ENCODE measurements at regions not wholly inside any gene's neighbourhood (a gene's known extent, or its start where the extent isn't known, plus 50 kb on each side); places are given as distances from the start of the nearest gene placed in this dataset.
"Not testable (repeated sequence)": the region's sequence is repeated elsewhere in the genome, so short reads cannot be mapped to it uniquely, and the experiment has no call there.

DNA sequence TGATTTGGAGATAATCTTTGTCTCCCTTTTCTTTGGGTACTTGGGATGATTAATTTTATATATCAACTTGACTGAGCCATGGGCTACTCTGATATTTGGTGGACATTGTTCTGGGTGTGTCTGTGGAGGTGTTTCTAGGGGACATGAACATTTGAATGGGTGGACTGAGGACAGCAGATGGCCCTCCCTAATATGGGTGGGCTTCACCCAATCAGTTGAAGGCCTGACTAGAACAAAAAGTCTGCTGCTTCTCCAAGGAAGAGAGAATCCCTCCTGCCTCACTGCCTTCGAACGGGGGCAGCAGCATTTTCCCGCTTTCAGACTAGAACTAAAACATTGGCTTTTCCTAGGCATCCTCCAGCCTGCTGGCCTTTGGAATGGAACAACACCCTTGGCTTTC, 73.9 kb upstream of the EMX2 start:
- POLR2A ChIA-PET = no interaction called here
- CTCF ChIA-PET = no interaction called here
- Mint-ChIP-seq H3K36me3 (ENCODE audit: low read depth) (no peaks in the 10 kb centered on the region), H3K9me3 (no peaks in the 10 kb centered on the region), H3K4me1 (no peaks in the 10 kb centered on the region), H3K4me3 (no peak overlapping the region), H3K27me3 (no peaks in the 10 kb centered on the region), H3K27ac (no peak overlapping the region)
- no peak for DNase-seq

DNA sequence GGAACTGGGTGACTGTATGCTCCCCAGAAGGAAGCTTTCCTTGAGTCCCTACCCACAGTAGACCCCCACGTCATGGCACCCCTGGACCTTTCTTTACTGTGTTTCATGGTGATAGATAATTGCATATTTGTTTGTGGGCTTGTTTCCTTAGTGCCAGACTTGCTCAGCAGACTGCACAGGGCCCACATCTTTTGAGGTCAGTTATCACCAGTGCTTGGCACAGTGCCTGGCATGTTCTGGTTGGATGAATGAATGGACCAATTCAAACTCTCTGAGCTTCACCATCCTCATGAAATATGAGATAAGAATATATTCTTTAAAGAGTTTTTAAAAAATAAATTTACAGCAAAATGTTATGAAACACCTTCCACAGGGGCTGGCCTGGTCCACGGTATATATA, 78.4 kb upstream of the EMX2 start:
- CTCF ChIA-PET = no interaction called here
- Mint-ChIP-seq H3K36me3 (ENCODE audit: low read depth) (no peaks in the 10 kb centered on the region), H3K4me1 (no peaks in the 10 kb centered on the region), H3K4me3 (no peak overlapping the region), H3K27me3 (no peaks in the 10 kb centered on the region), H3K9me3 (no peaks in the 10 kb centered on the region), H3K27ac (no peak overlapping the region)
- DNase-seq = no peak
- POLR2A ChIA-PET = no interaction called here

- Mint-ChIP-seq H3K9me3 (no peaks in the 10 kb centered on the region), H3K36me3 (ENCODE audit: low read depth) (no peaks in the 10 kb centered on the region), H3K4me3 (no peak overlapping the region), H3K27ac (no peak overlapping the region), H3K4me1 (no peaks in the 10 kb centered on the region), H3K27me3 (no peaks in the 10 kb centered on the region)
- CTCF ChIA-PET = no interaction called here
- DNase-seq = no peak
- POLR2A ChIA-PET = no interaction called here
Measured at GRCh38 chr10:117463545-117463920, 79.0 kb upstream of the EMX2 start.

DNA sequence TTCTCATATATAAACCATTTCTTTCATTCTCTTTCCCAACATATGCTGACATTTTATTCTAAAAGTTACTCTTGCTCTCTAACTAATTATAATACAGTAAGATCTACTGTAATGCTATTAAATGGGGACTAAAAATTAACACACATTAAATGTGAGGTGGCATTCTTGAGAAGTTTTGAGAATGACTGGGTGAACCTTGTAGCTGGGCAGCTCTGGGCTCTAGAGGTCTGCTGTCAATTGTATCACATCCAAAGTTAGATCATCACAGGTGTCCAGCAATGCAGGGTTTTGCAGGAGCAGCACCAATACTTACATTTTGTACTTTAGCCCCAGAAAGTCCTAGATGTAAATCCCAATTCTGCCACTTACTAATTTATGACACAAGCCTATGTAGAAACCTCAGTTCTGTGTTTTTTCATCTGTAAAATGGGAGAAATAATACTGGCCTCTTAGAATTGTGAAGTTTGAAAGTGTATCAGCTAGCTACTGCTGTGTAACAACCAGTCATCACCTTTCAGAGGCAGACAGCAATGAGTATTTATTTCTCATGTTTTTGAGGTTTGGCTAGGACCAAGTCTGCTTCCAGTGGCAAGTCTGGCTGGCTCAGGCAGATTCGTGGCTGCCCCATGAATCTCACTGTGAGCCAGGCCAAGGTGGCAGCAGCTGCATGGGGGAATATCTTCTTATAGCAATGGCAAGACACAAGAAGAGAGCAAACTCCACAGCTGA, 79.6 kb upstream of the EMX2 start:
- DNase-seq = no peak
- no peak overlapping the region for H3K27ac Mint-ChIP-seq
- ChIA-PET CTCF (no interaction called here), POLR2A (no interaction called here)
- no peaks in the 10 kb centered on the region for H3K36me3 Mint-ChIP-seq (ENCODE audit: low read depth)
- no peaks in the 10 kb centered on the region for H3K27me3 Mint-ChIP-seq
- no peaks in the 10 kb centered on the region for H3K4me1 Mint-ChIP-seq
- H3K4me3 Mint-ChIP-seq = no peak overlapping the region
- H3K9me3 Mint-ChIP-seq = no peaks in the 10 kb centered on the region

DNA sequence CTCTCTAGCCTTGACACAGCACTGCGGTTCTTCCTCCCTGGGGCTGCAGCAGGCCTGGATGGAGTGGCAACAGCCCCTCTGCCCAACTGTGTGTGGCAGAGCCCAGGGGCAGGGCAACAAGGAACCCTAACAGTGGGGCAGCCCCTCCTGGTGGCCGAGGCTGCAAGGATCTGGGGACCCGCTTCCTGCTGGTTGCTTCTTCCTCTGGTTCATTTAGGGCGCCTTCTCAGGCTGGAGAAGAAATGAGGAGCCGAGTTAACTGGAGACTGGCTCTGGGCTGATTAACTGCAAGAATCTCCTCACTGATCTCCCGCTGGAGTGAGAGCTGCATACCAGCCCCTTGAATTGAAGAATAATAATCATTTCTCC, 80.1 kb upstream of the EMX2 start:
- Mint-ChIP-seq H3K4me3 (no peak overlapping the region), H3K9me3 (no peaks in the 10 kb centered on the region), H3K4me1 (no peaks in the 10 kb centered on the region), H3K36me3 (ENCODE audit: low read depth) (no peaks in the 10 kb centered on the region), H3K27ac (no peak overlapping the region), H3K27me3 (no peaks in the 10 kb centered on the region)
- CTCF ChIA-PET = no interaction called here
- no peak for DNase-seq
- POLR2A ChIA-PET = no interaction called here

- H3K4me3 Mint-ChIP-seq = no peak overlapping the region
- no peaks in the 10 kb centered on the region for H3K36me3 Mint-ChIP-seq (ENCODE audit: low read depth)
- H3K27ac Mint-ChIP-seq = no peak overlapping the region
- H3K9me3 Mint-ChIP-seq = no peaks in the 10 kb centered on the region
- DNase-seq = no peak
- no peaks in the 10 kb centered on the region for H3K27me3 Mint-ChIP-seq
- POLR2A ChIA-PET = no interaction called here
- CTCF ChIA-PET = no interaction called here
- H3K4me1 Mint-ChIP-seq = no peaks in the 10 kb centered on the region
Measured at GRCh38 chr10:117461766-117462423, 80.7 kb upstream of the EMX2 start.

DNA sequence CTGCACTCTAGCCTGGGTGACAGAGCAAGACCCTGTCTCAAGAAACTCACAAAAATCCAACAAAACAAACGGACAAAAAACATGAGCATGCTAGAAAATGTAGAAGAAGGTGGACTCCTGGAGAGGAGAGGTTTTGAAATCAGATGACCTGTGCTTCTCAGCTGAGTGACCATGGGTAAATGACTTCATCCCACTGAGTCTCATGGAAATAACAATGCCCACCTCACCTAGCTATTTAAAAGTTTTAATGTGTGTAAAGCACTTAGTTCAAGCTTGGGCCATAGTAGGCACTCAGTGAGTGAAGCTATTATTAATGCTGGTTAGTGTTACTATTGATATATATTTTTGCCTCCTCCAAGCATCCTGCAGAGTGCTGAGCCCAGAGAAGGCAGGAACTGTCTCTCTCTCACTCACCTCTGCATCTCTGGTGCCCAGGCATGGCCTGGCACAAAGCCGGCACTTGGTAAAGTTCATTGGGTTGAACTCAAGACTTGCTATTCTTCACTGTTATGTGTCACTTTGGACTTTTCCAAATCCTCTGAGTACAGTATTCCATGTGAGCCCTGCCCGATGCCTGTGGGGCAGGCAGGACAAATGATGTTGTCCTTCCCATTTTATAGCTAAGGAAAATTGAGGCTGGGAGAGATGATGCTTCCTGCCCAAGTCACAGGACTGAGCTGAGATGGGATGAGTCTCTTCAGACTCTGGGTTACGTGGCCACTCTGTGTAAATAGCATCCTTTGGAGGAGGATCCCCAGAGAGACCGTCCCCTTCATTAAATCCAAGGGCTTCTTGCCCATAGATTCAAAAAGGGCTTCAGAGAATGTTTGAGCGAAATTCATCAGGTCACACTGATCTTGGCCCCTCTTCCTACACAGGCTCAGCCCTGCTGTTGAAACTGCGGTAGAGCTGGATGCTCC, 81.4 kb upstream of the EMX2 start:
- no peaks in the 10 kb centered on the region for H3K4me1 Mint-ChIP-seq
- CTCF ChIA-PET = no interaction called here
- no peak overlapping the region for H3K4me3 Mint-ChIP-seq
- H3K9me3 Mint-ChIP-seq = no peaks in the 10 kb centered on the region
- no peak overlapping the region for H3K27ac Mint-ChIP-seq
- POLR2A ChIA-PET = no interaction called here
- DNase-seq = no peak
- no peaks in the 10 kb centered on the region for H3K27me3 Mint-ChIP-seq
- H3K36me3 Mint-ChIP-seq (ENCODE audit: low read depth) = no peaks in the 10 kb centered on the region

- no peaks in the 10 kb centered on the region for H3K36me3 Mint-ChIP-seq (ENCODE audit: low read depth)
- CTCF ChIA-PET = interaction anchor here (0.9 to 1.2 kb wide), 2 partner anchors 9 to 17 kb away, joined by 3 to 4 read pairs; no protein-coding TSS in a partner anchor
Measured at GRCh38 chr10:117458571-117458970, 83.3 kb upstream of the PDZD8 start.

DNA sequence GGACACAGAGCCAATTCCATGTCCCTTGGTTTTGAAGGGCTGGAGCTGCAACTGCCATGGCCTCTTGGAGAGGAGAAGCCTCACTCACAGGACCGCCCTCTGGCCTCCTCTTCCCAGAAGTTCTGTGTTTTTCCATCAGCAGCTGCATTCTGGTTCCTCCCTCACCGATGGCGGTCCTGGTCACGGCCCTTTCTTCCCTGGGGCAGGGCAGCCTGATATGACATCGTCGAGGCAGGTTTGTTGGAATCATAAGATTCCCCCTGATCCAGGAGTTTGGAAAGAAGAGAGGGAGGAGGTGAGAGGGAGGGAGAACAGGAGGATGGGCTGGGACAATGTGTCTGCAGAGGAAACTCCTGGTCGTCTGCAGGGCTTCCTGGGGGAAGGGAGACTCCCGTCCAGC, 82.7 kb upstream of the PDZD8 start:
- no peak for DNase-seq
- POLR2A ChIA-PET = no interaction called here
- H3K27me3 Mint-ChIP-seq = no peaks in the 10 kb centered on the region
- H3K27ac Mint-ChIP-seq = no peak overlapping the region
- no peaks in the 10 kb centered on the region for H3K9me3 Mint-ChIP-seq
- H3K4me3 Mint-ChIP-seq = no peak overlapping the region
- CTCF ChIA-PET = interaction anchor here (0.7 to 1.2 kb wide), 2 partner anchors 16 to 1013 kb away, joined by 3 to 4 read pairs; no protein-coding TSS in a partner anchor
- no peaks in the 10 kb centered on the region for H3K36me3 Mint-ChIP-seq (ENCODE audit: low read depth)
- no peaks in the 10 kb centered on the region for H3K4me1 Mint-ChIP-seq

More at GRCh38 chr10:117458571-117458970, 83.3 kb upstream of the PDZD8 start:
- no peaks in the 10 kb centered on the region for H3K9me3 Mint-ChIP-seq
- no peak for DNase-seq
- no peaks in the 10 kb centered on the region for H3K4me1 Mint-ChIP-seq
- no peak overlapping the region for H3K27ac Mint-ChIP-seq
- POLR2A ChIA-PET = no interaction called here
- no peaks in the 10 kb centered on the region for H3K27me3 Mint-ChIP-seq
- no peak overlapping the region for H3K4me3 Mint-ChIP-seq

DNA sequence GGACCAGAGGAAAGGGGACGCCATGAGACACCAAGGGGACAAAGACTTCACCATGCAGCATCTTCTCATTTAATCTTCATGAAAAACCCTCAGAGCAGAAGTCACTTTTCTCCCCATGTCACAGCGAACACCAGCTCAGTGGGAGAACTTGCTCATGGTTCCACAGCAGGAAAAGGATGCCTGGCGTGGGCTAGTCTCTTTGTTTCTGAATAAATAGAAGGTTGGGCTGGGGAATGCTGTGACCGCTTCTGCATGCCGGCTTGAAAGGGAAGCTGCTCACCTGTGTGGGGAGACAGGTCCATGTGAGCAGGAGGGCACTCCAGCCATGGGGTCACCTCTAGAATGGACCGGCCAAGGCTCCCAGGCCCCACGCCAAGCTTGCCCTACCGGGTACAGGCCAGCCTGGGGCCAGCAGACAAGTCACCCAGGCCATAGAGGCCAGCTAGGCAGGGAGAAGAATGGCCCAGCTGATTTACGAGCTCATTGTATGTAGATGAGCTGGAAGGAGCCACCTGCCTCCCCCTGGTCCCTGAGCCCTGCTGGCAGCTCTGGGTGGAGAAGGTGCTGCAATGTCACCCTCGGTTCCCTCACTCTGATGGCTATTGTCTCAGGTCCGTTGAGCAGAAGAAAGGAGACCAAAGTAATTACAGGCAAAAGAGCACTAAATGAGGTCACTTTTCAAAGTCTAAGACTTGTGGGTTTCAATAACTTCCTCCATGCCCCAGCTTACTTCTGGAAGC, 82.0 kb upstream of the PDZD8 start:
- POLR2A ChIA-PET = no interaction called here
- no peaks in the 10 kb centered on the region for H3K4me1 Mint-ChIP-seq
- no peak for DNase-seq
- no peaks in the 10 kb centered on the region for H3K27me3 Mint-ChIP-seq
- no peak overlapping the region for H3K27ac Mint-ChIP-seq
- no peaks in the 10 kb centered on the region for H3K9me3 Mint-ChIP-seq
- H3K4me3 Mint-ChIP-seq = no peak overlapping the region
- H3K36me3 Mint-ChIP-seq (ENCODE audit: low read depth) = no peaks in the 10 kb centered on the region
- CTCF ChIA-PET = interaction anchor here (0.7 kb wide), 1 partner anchor 1012 kb away, joined by 3 read pairs; no protein-coding TSS in a partner anchor

DNA sequence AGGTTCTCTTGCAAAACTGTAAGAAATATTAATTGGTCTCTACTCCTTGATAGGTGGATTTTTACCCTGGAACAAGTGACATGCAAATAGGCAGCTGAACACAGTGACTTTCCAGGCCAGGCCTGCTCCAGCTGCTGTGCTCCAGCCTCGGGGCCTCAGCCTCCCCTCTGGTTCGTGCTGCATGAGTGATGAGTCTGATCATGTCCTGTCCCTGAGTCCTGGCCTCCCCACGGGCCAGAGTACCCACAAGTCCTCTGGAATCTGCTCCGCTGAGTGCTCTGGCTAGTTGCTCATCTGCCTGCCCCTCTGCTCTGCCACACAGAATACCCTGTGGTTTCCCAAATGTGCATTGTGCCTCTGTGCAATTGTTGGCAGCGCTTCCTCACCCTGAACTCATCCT, 80.1 kb upstream of the PDZD8 start:
- CTCF ChIA-PET = interaction anchor here (1.2 kb wide), 1 partner anchor 13 kb away, joined by 4 read pairs; no protein-coding TSS in a partner anchor
- POLR2A ChIA-PET = no interaction called here
- no peaks in the 10 kb centered on the region for H3K36me3 Mint-ChIP-seq (ENCODE audit: low read depth)
- no peak for DNase-seq
- no peak overlapping the region for H3K4me3 Mint-ChIP-seq
- no peak overlapping the region for H3K27ac Mint-ChIP-seq
- no peaks in the 10 kb centered on the region for H3K27me3 Mint-ChIP-seq
- no peaks in the 10 kb centered on the region for H3K4me1 Mint-ChIP-seq
- H3K9me3 Mint-ChIP-seq = no peaks in the 10 kb centered on the region

- Mint-ChIP-seq H3K27ac (no peak overlapping the region), H3K9me3 (no peaks in the 10 kb centered on the region), H3K36me3 (ENCODE audit: low read depth) (no peaks in the 10 kb centered on the region), H3K27me3 (no peaks in the 10 kb centered on the region), H3K4me3 (no peak overlapping the region), H3K4me1 (no peaks in the 10 kb centered on the region)
- CTCF ChIA-PET = interaction anchor here (0.6 to 1.2 kb wide), 2 partner anchors 12 to 254 kb away, joined by 3 to 4 read pairs; no protein-coding TSS in a partner anchor
- POLR2A ChIA-PET = no interaction called here
- no peak for DNase-seq
Measured at GRCh38 chr10:117454502-117454901, 79.3 kb upstream of the PDZD8 start.

GRCh38 chr10:117453484-117453883, 78.2 kb upstream of the PDZD8 start:
- H3K9me3 Mint-ChIP-seq; DNase-seq; H3K4me3 Mint-ChIP-seq; H3K27ac Mint-ChIP-seq; POLR2A ChIA-PET; H3K36me3 Mint-ChIP-seq (ENCODE audit: low read depth); H3K27me3 Mint-ChIP-seq; H3K4me1 Mint-ChIP-seq; CTCF ChIA-PET: not testable (repeated sequence)
